ENCODE measurements at regions not wholly inside any gene's neighbourhood (a gene's known extent, or its start where the extent isn't known, plus 50 kb on each side); places are given as distances from the start of the nearest gene placed in this dataset.

DNA sequence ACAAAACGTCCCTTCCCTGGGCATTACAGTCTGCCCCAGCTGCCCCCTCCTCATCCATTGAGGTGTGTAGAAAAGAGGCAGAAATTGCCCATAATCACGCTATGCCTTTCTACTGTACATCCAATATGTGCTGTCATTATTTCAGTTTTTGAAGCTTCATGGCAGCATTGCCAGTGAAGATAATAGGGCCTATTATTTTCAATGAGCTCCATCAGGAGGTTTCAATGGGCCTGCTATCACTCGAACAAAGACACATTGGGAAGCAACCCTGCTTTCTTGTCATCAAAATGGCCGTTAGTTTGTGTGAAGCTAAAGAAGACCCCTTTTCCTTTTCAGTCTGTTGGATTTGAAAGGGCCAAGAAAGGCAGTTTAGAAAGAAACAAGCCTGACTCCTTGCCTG lies 653.8 kb downstream of the NOVA1 start:
- H3K36me3 ChIP-seq (ENCODE audit: insufficient read depth, low read length, poor library complexity, severe bottlenecking), result no peaks in the 10 kb centered on the region
- H3K4me1 ChIP-seq (ENCODE audit: insufficient read depth, low read length, poor library complexity, severe bottlenecking), result peaks cover 2% of the 10 kb centered on the region
- no peak for DNase-seq (ENCODE audit: low spot score)
- ChIA-PET CTCF (interaction anchor here (0.6 kb wide), 1 partner anchor 890 kb away, joined by 3 read pairs; no protein-coding TSS in a partner anchor), POLR2A (ENCODE audit: low non-redundant PET) (no interaction called here)
- H3K4me3 ChIP-seq (ENCODE audit: low read depth, low read length, poor library complexity, severe bottlenecking), result no peak overlapping the region
- TF ChIP-seq, protein P1, sequence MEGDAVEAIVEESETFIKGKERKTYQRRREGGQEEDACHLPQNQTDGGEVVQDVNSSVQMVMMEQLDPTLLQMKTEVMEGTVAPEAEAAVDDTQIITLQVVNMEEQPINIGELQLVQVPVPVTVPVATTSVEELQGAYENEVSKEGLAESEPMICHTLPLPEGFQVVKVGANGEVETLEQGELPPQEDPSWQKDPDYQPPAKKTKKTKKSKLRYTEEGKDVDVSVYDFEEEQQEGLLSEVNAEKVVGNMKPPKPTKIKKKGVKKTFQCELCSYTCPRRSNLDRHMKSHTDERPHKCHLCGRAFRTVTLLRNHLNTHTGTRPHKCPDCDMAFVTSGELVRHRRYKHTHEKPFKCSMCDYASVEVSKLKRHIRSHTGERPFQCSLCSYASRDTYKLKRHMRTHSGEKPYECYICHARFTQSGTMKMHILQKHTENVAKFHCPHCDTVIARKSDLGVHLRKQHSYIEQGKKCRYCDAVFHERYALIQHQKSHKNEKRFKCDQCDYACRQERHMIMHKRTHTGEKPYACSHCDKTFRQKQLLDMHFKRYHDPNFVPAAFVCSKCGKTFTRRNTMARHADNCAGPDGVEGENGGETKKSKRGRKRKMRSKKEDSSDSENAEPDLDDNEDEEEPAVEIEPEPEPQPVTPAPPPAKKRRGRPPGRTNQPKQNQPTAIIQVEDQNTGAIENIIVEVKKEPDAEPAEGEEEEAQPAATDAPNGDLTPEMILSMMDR (conservative IDR thresholded peaks at IDR 0.05; ENCODE audit: low read depth, low read length), result no peak
- TF ChIP-seq EZH2 (IDR thresholded peaks at IDR 0.05; ENCODE audit: borderline replicate concordance, low read depth, low read length, poor library complexity, severe bottlenecking), result no peak
- no peak overlapping the region for H3K27ac ChIP-seq (ENCODE audit: low read depth, low read length, poor library complexity, severe bottlenecking)
- no peaks in the 10 kb centered on the region for H3K9me3 ChIP-seq (ENCODE audit: low read depth, low read length, poor library complexity, severe bottlenecking)
- BruUV-seq (replicated peaks), result no TSS peak
- intact Hi-C loops (cut with micrococcal nuclease; ENCODE audit: unreplicated experiment), result no loop called here
- no peaks in the 10 kb centered on the region for H3K27me3 ChIP-seq (replicated peaks; ENCODE audit: insufficient read depth, low read depth, low read length, poor library complexity)

DNA sequence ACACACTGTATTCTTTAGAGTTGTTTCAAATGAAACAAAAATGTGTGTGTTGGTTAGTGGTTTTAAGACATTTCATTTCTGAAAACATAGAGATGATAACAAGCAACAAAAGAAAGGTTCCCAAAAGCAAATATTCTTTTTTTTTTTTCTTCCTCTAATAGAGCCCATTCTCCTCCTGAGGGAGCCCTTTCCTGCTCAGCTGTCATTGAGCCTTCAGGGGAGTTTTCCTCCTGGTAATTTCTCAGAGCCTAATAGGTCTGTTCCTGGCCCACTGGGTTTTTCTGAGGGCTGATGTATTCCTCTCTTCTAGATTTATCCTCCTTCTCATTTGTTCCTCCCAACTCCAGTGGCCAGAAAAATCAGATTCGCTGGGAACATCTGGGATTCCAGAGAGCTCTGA lies 654.5 kb downstream of the NOVA1 start:
- Histone ChIP-seq H3K4me3 (ENCODE audit: low read depth, low read length, poor library complexity, severe bottlenecking) (no peak overlapping the region), H3K4me1 (ENCODE audit: insufficient read depth, low read length, poor library complexity, severe bottlenecking) (no peaks in the 10 kb centered on the region), H3K9me3 (ENCODE audit: low read depth, low read length, poor library complexity, severe bottlenecking) (no peaks in the 10 kb centered on the region), H3K27me3 (replicated peaks; ENCODE audit: insufficient read depth, low read depth, low read length, poor library complexity) (no peaks in the 10 kb centered on the region), H3K36me3 (ENCODE audit: insufficient read depth, low read length, poor library complexity, severe bottlenecking) (no peaks in the 10 kb centered on the region), H3K27ac (ENCODE audit: low read depth, low read length, poor library complexity, severe bottlenecking) (no peak overlapping the region)
- BruUV-seq (replicated peaks), result no TSS peak
- intact Hi-C loops (cut with micrococcal nuclease; ENCODE audit: unreplicated experiment), result no loop called here
- no peak for TF ChIP-seq EZH2 (IDR thresholded peaks at IDR 0.05; ENCODE audit: borderline replicate concordance, low read depth, low read length, poor library complexity, severe bottlenecking)
- TF ChIP-seq, protein P1 (conservative IDR thresholded peaks at IDR 0.05; ENCODE audit: low read depth, low read length), result 0 out of 2 replicates have a peak, but pooled peaks have one; percentile 18
- ChIA-PET CTCF (interaction anchor here (0.6 kb wide), 1 partner anchor 891 kb away, joined by 3 read pairs; no protein-coding TSS in a partner anchor), POLR2A (ENCODE audit: low non-redundant PET) (no interaction called here)
- no peak for DNase-seq (ENCODE audit: low spot score)

DNA sequence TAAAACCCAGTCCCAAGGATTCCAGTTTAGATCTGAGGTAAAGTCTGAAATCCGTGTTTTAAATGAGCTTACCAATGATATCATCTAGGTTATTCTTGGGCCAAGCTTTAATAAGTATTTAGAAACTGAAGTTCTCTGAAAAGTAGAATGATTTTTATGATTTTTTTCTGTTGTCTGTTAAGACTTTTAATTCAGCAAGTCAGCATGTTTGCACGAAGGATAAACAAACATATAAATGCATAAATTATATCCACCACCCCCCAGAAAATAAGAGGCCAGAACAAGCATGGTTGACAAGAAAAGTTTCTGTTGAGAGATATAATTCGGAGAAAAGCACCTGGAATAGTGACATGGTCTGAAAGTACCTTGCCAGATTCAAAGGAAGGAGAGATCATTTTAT lies 655.7 kb downstream of the NOVA1 start:
- ChIA-PET POLR2A (ENCODE audit: low non-redundant PET) (no interaction called here), CTCF (no interaction called here)
- Histone ChIP-seq H3K27ac (ENCODE audit: low read depth, low read length, poor library complexity, severe bottlenecking) (no peak overlapping the region), H3K27me3 (replicated peaks; ENCODE audit: insufficient read depth, low read depth, low read length, poor library complexity) (no peaks in the 10 kb centered on the region), H3K9me3 (ENCODE audit: low read depth, low read length, poor library complexity, severe bottlenecking) (no peaks in the 10 kb centered on the region), H3K36me3 (ENCODE audit: insufficient read depth, low read length, poor library complexity, severe bottlenecking) (no peaks in the 10 kb centered on the region), H3K4me1 (ENCODE audit: insufficient read depth, low read length, poor library complexity, severe bottlenecking) (no peaks in the 10 kb centered on the region), H3K4me3 (ENCODE audit: low read depth, low read length, poor library complexity, severe bottlenecking) (no peak overlapping the region)
- intact Hi-C loops (cut with micrococcal nuclease; ENCODE audit: unreplicated experiment), result no loop called here
- BruUV-seq (replicated peaks), result no TSS peak
- TF ChIP-seq, protein P1 (conservative IDR thresholded peaks at IDR 0.05; ENCODE audit: low read depth, low read length), result no peak
- no peak for TF ChIP-seq EZH2 (IDR thresholded peaks at IDR 0.05; ENCODE audit: borderline replicate concordance, low read depth, low read length, poor library complexity, severe bottlenecking)
- no peak for DNase-seq (ENCODE audit: low spot score)

All from A673 (cell line).